ENCODE measurements at regions not wholly inside any gene's neighbourhood (a gene's known extent, or its start where the extent isn't known, plus 50 kb on each side); places are given as distances from the start of the nearest gene placed in this dataset.

DNA sequence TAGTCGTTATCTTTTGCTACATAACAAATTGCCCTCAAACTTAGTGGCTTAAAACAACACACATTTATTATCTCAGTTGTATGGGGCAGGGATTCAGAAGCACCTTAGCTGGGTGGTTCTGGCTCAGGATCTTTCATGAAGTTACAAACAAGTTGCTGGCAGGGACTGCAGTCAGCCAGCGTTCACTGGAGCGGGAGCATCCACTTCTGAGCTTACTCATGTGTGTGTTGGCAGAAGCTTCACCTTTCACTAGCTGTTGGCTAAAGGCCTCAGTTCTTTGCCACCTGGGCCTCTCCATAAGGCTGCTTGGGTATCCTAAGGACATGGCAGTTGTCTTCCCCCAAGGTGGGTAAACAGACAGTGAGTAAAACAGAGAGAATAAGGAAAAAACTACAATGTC is 365.7 kb downstream of the RPS29 start:
- no peak for TF ChIP-seq TCF4 (CRISPR knock-in tag; IDR thresholded peaks at IDR 0.05; ENCODE audit: borderline replicate concordance)
- TF ChIP-seq, protein P1, sequence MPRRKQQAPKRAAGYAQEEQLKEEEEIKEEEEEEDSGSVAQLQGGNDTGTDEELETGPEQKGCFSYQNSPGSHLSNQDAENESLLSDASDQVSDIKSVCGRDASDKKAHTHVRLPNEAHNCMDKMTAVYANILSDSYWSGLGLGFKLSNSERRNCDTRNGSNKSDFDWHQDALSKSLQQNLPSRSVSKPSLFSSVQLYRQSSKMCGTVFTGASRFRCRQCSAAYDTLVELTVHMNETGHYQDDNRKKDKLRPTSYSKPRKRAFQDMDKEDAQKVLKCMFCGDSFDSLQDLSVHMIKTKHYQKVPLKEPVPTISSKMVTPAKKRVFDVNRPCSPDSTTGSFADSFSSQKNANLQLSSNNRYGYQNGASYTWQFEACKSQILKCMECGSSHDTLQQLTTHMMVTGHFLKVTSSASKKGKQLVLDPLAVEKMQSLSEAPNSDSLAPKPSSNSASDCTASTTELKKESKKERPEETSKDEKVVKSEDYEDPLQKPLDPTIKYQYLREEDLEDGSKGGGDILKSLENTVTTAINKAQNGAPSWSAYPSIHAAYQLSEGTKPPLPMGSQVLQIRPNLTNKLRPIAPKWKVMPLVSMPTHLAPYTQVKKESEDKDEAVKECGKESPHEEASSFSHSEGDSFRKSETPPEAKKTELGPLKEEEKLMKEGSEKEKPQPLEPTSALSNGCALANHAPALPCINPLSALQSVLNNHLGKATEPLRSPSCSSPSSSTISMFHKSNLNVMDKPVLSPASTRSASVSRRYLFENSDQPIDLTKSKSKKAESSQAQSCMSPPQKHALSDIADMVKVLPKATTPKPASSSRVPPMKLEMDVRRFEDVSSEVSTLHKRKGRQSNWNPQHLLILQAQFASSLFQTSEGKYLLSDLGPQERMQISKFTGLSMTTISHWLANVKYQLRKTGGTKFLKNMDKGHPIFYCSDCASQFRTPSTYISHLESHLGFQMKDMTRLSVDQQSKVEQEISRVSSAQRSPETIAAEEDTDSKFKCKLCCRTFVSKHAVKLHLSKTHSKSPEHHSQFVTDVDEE (CRISPR knock-in tag; IDR thresholded peaks at IDR 0.05) = no peak
- TF ChIP-seq ZNF8 (CRISPR knock-in tag; IDR thresholded peaks at IDR 0.05) = no peak
- TF ChIP-seq ARNTL (CRISPR knock-in tag; IDR thresholded peaks at IDR 0.05; ENCODE audit: borderline replicate concordance, low read depth) = no peak
- no peak for TF ChIP-seq ESRRG (CRISPR knock-in tag; IDR thresholded peaks at IDR 0.05)
- TF ChIP-seq ZNF70 (CRISPR knock-in tag; IDR thresholded peaks at IDR 0.05) = no peak
- TF ChIP-seq, protein P2, sequence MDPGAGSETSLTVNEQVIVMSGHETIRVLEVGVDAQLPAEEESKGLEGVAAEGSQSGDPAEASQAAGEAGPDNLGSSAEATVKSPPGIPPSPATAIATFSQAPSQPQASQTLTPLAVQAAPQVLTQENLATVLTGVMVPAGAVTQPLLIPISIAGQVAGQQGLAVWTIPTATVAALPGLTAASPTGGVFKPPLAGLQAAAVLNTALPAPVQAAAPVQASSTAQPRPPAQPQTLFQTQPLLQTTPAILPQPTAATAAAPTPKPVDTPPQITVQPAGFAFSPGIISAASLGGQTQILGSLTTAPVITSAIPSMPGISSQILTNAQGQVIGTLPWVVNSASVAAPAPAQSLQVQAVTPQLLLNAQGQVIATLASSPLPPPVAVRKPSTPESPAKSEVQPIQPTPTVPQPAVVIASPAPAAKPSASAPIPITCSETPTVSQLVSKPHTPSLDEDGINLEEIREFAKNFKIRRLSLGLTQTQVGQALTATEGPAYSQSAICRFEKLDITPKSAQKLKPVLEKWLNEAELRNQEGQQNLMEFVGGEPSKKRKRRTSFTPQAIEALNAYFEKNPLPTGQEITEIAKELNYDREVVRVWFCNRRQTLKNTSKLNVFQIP (CRISPR knock-in tag; IDR thresholded peaks at IDR 0.05; ENCODE audit: borderline replicate concordance, low read depth) = no peak
- no peak for TF ChIP-seq ZFP30 (CRISPR knock-in tag; IDR thresholded peaks at IDR 0.05)
- no peak for TF ChIP-seq TOX (CRISPR knock-in tag; IDR thresholded peaks at IDR 0.05; ENCODE audit: borderline replicate concordance)
- TF ChIP-seq, protein P3, sequence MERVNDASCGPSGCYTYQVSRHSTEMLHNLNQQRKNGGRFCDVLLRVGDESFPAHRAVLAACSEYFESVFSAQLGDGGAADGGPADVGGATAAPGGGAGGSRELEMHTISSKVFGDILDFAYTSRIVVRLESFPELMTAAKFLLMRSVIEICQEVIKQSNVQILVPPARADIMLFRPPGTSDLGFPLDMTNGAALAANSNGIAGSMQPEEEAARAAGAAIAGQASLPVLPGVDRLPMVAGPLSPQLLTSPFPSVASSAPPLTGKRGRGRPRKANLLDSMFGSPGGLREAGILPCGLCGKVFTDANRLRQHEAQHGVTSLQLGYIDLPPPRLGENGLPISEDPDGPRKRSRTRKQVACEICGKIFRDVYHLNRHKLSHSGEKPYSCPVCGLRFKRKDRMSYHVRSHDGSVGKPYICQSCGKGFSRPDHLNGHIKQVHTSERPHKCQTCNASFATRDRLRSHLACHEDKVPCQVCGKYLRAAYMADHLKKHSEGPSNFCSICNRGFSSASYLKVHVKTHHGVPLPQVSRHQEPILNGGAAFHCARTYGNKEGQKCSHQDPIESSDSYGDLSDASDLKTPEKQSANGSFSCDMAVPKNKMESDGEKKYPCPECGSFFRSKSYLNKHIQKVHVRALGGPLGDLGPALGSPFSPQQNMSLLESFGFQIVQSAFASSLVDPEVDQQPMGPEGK (CRISPR knock-in tag; IDR thresholded peaks at IDR 0.05; ENCODE audit: borderline replicate concordance) = no peak
- no peak for TF ChIP-seq ZFP3 (CRISPR knock-in tag; IDR thresholded peaks at IDR 0.05)
- no peak for TF ChIP-seq ISL1 (CRISPR knock-in tag; IDR thresholded peaks at IDR 0.05)
- no peak for TF ChIP-seq PPARA (CRISPR knock-in tag; IDR thresholded peaks at IDR 0.05; ENCODE audit: borderline replicate concordance)
- TF ChIP-seq, protein P4, sequence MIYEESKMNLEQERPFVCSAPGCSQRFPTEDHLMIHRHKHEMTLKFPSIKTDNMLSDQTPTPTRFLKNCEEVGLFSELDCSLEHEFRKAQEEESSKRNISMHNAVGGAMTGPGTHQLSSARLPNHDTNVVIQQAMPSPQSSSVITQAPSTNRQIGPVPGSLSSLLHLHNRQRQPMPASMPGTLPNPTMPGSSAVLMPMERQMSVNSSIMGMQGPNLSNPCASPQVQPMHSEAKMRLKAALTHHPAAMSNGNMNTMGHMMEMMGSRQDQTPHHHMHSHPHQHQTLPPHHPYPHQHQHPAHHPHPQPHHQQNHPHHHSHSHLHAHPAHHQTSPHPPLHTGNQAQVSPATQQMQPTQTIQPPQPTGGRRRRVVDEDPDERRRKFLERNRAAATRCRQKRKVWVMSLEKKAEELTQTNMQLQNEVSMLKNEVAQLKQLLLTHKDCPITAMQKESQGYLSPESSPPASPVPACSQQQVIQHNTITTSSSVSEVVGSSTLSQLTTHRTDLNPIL (CRISPR knock-in tag; IDR thresholded peaks at IDR 0.05; ENCODE audit: low read depth) = no peak
- no peak for TF ChIP-seq OSR1 (CRISPR knock-in tag; IDR thresholded peaks at IDR 0.05)
- ATAC-seq = no peak

DNA sequence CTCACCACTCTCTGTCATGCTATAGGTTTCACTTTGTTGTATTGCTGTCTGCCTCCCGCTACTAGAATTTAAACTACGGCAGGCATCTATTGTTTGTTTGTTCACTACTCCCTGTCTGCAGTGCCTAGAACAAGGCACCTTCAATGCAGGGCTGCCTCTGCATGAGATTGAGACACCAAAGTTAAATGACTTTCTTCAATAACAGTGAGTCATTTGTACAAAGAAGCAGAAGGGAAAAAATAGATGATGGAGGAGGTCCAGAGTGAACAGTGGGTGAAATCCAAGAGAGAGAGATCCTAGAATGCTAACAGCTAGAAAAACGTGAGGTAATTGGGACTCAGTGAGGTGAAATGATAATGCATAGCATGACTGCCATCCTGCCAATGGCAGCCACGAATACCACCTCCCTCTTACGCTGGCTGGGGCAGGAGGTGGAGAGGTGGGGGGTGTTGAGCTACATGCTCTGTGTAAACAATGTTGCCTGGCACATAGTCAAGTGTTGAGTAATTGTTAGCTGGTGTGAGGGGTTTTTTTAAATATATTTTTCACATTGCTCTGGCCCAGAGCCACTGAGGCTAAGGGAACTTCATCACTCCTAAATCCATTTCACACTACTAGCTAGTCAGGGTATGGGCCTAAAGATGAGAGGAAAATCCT is 367.6 kb downstream of the RPS29 start:
- no peak for ATAC-seq
- TF ChIP-seq BACH2 (CRISPR knock-in tag; IDR thresholded peaks at IDR 0.05; ENCODE audit: borderline replicate concordance) = no peak
- TF ChIP-seq OSR1 (CRISPR knock-in tag; IDR thresholded peaks at IDR 0.05) = no peak
- no peak for TF ChIP-seq PPARA (CRISPR knock-in tag; IDR thresholded peaks at IDR 0.05; ENCODE audit: borderline replicate concordance)
- TF ChIP-seq, protein P2 (CRISPR knock-in tag; IDR thresholded peaks at IDR 0.05; ENCODE audit: borderline replicate concordance, low read depth) = no peak
- TF ChIP-seq ZFP30 (CRISPR knock-in tag; IDR thresholded peaks at IDR 0.05) = no peak
- no peak for TF ChIP-seq ZNF565 (CRISPR knock-in tag; conservative IDR thresholded peaks at IDR 0.05; ENCODE audit: low read depth)
- TF ChIP-seq ZC3H10 (CRISPR knock-in tag; IDR thresholded peaks at IDR 0.05) = no peak
- TF ChIP-seq, protein P4 (CRISPR knock-in tag; IDR thresholded peaks at IDR 0.05; ENCODE audit: low read depth) = no peak
- TF ChIP-seq ZFP3 (CRISPR knock-in tag; IDR thresholded peaks at IDR 0.05) = no peak
- no peak for TF ChIP-seq CSDC2 (CRISPR knock-in tag; IDR thresholded peaks at IDR 0.05)

Data from SK-N-SH treated with all-trans-retinoic acid at 6 μM for 48 hours (cell line).